HG03571 (cell line): ENCODE measurements at regions not wholly inside any gene's neighbourhood (a gene's known extent, or its start where the extent isn't known, plus 50 kb on each side); places are given as distances from the start of the nearest gene placed in this dataset.

Source experiments
- ATAC-seq: cut with Tn5 transposase; IDR thresholded peaks from one replicate; pipeline ENCODE4 v1.9.1; 2021; ENCODE audit not compliant: unreplicated experiment

DNA sequence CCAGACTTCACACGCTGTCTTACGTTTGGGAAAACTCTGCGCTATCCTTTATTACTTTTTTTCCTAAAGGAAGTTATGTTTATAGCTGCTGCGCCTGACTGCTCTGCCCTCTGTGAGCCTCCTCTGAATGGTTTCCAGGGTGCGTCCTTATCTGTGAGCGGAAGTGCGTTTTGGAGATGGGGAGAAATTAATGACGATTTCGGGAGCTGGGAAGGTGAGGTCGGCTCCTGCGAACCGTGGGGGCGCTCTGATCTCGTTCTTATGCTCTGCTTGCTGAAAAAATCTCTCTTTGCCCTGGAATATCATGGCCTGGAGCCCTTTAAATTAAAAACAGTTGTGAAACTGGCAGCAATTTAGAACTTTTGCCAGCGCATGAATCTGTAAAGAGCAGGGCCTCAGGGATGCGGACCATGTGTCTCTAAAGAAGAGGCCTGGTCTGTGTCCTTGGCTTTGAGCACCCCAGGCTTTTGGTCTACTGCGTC lies 135.7 kb upstream of the ZFHX3 start:
- no peak for ATAC-seq

DNA sequence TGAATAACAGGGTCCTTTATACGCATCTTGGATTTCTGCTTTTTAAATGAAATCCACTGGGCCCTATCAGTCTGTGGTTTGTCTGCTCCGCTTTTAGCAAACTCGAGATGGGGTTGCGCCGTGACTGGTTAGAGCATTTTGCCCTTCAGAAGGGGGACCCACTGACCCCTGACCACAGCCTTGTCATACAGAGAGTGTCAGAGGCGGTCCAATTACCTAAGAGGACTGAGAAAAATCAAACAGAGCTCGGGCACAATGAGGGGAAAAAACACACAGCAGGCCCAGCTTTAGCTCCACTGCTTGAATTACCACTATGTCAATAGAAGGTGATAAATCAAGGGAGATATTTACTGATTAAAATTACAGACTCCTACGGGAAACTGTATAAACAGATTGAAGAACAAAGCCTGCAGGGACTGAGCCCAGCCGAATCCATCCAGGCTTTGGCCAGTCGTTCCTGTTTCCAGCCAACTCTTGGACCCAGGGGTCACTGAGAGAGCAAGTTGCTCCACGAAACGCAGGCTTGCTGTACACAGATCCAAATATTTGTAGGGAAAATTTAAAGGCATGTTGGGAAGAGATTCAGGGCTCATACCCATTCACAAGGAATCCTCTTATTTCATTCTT lies 131.9 kb upstream of the ZFHX3 start:
- no peak for ATAC-seq

DNA sequence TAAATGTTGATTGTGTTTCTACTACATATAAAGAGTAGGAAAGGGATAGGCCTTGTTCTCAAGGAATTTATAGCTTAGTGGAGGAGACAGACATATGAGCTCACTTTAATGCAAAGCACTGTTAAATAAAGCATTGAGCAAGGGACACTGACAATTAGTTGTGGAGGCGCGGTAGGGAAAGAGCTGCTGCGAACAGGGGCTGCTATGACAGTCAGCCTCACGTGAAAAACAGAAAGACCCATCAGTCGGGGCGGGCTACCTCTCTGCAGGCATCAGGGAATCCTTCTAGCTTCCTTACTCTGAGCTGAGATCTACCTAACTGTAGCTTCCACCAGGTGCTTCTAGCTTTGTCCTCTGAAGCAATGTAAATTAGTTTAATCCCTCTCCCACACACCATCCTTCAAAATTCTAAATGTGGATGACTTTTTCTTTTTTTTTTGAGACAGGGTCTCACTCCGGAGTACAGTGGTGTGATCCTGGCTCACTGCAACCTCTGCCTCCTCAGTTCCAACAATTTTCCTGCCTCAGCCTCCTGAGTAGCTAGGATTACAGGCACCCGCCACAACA lies 129.9 kb upstream of the ZFHX3 start:
- ATAC-seq = no peak

DNA sequence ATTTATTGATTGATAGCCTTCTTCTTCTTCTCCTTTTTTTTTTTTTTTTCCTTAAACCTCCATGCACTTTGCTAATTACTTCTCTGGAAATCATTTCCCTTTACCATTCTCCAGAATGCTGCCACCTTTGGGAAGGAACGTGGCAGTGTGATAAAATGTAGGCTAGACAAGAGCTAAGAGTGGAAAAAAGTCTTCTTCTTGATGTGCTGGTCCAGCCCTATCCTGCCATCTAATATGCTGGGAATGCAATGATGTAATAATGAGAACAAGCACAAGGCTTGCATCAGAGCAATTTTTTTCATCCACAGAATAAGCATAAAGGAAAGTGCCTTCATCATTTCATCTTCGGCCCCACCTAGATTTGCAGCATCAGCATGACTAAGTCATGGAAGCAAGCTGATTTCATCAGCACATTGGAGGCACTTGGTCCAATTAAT lies 128.7 kb upstream of the ZFHX3 start:
- no peak for ATAC-seq

DNA sequence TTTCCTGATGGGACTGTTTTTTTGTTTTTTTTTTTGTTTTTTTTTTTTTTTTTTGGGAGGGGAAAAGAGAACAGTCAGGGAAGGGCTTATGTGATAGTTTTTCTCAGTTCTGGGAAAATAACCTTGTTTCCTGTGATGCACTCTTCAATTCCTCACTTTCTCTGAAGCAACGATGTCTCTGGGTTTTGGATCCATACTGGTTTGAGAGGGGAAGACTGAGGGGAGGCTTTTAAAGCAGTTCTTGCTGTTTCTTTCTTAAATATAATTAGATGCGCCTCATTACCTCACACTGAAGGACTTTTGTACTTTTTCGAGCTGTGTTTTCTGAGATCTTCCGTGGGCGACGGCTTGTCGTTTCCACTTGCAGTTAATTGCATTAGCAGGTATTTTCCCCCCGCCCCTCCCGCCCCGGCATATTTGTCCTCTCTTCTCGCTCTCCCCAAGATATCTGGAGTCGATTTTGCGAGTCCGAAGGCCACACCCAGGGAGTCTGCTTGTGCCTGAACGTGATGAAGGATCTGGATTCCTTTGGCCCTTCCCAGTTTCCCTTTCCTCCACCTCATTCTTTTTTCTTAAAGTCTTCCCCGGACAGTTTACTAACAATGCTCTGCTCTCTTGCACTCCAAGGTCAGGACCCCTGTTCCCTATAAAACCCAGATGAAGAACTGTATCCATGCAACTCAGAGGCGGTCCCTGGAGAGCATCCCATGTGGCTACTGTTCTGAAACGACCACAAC lies 125.2 kb upstream of the ZFHX3 start:
- no peak for ATAC-seq

DNA sequence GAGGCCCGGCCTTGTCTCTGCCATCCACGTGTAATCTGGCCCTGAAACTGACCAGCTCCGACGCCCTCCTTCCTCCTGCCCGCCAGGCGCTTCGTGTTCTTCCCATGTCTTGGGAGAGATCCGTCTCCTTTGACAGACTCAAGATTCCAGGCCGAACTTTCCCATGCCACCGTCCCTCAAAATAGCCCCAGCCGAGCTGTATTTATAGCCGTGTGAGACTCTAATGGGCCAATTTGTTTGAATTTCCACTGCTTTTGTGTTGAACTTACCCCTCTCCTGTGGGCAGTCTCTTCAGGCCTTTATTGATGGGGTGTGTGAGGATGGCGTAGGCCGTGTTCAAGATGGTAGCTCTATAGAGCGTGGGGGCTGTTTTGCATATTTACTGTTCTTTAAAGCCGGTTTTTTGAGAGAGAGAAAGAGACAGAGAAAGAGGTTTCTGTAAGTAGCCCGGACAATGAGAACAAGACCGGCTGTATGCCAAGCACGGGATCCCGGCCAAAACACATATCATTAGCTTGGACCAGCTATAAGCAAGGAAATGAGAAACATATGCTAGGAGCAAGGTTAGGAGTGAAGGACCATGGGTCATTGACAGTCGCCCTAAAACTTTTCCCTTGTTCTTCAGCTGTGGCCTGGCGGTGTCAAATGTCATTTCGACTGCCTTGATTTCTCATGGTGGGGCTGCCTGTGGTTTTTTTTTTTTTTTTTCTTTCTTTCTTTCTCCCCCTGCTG lies 124.5 kb upstream of the ZFHX3 start:
- no peak for ATAC-seq

DNA sequence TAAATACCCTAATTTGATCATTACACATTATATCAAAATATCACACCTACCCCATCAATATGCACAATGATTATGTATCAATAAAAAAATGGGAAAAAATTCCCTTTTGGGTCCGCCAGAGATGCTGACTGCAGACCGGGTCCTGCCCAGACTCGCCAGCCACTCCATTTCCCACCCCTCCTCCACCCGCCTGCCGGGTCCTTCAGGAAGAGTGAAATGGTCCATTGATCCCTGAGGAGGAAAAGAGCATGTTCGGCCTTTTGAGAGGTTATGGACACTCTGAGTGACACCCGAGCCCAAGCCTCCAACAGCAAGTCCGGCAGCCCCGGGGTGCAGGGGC lies 123.9 kb upstream of the ZFHX3 start:
- ATAC-seq = no peak

DNA sequence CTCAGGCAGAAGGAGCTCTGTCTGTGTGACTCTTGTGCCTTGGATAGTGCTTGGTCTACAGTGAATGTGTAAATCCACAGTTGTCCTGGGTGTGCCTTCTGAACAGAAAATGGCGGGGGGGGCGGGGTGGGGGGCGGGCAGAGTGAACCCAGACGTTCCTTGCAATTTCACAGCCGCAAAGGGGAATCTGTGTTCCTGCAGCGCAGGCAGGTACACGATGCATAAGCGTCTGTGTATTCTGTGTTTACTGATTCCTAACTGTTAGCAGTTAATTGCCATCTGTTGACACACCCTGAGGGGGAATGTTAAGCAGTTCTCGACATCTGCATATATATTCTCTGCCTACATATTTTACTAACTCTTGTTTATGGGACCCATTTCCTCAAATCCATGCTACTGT lies 123.5 kb upstream of the ZFHX3 start:
- ATAC-seq = no peak

DNA sequence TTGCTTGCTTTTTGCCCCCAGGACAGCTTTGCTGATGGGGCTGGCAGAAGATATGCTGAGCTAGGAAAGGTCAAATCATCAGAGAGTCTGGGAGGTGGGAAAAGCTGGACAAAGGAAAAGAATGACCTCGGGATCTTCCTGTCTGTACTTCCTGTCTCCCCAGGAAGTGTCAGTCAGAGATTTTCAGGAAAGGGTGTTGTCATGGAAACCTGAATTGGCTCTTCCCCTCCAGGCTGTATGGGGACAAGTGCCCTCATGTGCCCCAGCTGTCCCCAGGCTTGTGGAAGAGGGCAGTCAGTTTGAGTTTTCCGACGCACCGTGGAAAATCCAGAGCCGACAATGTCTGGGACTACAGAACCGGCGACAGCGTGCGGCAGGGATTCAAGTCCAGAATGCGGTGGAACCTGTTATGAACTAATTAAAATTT lies 122.7 kb upstream of the ZFHX3 start:
- ATAC-seq = no peak

DNA sequence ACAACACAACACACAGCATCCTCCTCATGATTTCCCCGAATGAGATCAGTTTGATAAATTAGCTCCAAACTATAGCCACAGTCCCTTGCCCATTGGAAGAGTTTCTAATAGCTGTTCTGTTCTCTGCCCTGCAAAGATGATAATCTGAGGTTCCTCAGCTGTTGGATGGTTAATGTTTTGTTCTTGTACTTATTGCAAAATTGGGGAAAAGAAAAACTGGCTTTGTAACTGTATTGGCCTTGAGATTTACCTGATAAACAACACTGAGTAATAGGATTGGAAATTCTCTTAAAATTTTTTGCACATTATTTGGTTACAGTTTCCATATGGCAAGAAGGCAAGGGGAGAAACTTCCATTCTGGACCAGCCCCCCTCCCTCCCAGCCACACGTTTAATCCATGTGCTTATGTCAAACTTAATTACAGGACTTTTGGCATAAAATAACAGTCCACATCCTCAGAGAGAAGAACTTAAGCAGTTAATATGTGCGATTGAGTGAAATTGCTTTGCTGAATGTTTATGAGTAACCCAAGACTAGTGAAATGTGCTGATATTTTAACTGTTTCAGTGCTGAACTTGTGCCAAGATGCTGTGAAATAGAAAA lies 119.1 kb upstream of the ZFHX3 start:
- no peak for ATAC-seq

DNA sequence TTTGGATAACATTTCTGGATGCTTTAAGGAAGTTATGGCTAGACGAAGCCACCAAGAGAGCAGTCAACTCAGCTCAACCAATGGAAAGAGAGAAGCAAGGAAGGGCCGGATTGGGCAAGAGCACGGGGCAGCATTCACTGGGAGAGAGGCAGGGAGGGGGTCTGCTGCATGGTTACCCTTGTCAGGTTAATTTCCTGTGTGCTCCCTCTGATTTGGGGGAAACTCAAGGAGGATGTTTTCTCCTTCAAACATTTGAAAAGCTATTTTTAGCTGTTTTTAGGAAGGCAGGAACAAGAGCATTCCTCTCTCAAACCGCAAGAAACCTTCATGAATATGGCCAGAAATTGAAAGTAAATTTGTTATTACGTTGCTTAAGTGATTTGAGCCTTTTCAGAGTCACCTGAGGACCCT lies 118.5 kb upstream of the ZFHX3 start:
- no peak for ATAC-seq

DNA sequence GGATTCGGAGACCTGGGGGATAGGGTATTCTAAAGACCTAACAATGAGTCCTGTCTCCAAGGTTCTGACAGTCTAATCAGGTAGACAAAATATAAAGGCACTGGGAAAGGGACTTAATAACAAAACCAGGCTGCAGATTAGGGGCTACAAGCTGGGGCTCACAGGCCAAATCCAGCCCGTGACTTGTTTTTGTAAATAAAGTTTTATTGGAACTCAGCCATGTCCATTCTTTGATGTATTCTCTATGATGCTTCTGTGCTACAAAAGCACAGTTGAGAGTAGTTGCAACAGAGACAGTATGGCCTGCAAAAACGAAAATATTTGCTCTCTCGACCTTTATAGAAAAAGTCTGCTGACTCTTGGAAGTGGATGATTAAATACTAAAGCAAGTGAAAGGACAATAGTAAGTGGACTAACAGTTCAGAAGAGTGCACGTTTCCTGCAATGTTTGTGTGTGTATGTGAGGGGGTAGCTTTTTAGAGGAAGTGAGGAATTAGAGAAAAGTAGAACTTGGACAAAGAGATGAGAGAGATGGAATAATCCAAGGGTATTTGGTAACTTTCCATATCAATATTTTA lies 115.4 kb upstream of the ZFHX3 start:
- ATAC-seq = no peak

DNA sequence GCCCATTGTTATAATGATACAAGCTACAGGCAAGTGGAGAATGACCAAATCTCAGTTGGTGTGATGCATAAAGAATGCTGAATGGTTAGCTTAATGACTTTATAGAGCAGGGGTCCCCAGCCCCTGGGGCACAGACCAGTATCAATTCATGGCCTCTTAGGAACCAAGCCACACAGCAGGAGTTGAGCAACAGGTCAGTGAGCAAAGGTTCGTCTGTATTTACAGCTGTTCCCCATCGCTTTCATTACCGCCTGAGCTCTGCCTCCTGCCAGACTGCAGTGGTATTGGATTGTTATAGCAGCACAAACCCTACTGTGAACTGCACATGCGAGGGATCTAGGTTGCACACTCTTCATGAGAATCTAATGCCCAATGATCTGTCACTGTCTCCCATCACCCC lies 114.0 kb upstream of the ZFHX3 start:
- no peak for ATAC-seq

DNA sequence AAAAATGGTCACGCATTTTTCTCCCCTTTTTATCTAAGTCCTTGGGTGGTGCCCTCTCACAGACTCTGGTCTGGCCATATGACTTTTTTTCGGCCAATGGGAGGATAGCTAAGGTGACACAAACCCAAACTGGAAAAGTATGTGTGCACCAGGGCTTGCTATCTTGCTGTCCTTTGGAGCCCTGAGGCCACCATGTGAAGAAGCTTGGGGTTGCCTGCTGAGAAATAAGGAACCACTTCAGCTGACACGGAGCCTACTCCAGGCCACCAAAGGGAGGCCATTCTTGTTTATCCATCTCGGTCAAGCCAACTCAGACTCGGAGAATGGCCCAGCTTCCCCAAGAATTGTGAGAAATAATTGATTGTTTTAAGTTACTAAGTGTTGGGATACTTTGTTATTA lies 111.4 kb upstream of the ZFHX3 start:
- ATAC-seq = no peak

DNA sequence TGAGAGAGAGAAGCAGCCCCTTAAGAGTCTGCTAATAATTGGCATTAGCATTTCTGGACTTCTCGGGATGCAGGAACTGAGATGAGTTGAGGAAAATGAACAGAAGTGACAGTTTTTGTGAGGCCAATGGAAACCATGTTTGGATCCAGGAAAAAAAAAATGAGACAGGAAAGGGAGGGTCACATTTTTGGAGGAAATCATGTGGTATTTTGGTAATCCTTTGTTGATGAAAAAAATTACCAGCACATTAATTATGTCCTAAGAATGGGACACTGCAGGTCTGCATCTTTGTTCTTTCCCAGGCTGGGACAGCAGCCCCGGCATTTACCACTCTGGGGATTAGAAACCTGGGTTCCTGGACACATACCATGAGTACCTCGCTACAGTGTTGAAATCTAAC lies 109.9 kb upstream of the ZFHX3 start:
- ATAC-seq = no peak

DNA sequence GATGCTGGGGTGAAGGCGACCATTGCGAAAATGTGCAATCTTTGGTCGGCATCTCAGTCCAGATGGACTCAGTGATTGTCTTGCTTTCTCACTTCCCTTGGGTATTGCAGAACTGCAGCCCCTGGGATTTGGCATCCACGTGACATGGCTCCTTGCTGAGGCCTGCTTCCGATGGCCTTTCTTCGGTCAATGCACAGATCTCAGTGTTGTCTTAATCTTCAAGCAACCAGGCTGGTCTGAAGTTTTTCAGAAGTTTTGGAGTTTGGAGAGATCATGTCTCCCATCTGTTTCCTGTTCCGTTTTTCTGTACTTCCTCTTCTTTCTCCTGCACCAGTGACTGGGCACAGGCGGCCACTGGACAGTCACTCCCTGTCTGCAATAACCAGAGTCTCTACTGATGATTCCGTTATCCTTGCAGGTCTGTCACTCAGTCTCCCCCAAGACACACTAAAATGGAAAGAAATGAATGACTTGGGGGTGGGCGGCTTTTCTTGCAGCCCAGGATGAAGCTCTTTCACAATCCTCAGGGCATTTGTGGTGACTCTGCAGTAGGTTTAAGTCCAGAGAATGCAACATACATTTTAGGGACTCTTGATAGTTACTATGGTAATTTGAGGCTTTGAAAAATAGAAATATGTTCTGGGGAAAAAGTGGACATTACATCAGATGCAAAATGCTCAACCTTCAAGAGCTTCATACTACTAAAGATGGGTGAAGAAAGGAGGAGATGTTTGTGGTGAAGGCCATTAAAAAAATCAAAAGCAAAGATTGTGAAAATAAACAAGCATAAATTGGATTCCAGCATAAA lies 106.3 kb upstream of the ZFHX3 start:
- no peak for ATAC-seq

DNA sequence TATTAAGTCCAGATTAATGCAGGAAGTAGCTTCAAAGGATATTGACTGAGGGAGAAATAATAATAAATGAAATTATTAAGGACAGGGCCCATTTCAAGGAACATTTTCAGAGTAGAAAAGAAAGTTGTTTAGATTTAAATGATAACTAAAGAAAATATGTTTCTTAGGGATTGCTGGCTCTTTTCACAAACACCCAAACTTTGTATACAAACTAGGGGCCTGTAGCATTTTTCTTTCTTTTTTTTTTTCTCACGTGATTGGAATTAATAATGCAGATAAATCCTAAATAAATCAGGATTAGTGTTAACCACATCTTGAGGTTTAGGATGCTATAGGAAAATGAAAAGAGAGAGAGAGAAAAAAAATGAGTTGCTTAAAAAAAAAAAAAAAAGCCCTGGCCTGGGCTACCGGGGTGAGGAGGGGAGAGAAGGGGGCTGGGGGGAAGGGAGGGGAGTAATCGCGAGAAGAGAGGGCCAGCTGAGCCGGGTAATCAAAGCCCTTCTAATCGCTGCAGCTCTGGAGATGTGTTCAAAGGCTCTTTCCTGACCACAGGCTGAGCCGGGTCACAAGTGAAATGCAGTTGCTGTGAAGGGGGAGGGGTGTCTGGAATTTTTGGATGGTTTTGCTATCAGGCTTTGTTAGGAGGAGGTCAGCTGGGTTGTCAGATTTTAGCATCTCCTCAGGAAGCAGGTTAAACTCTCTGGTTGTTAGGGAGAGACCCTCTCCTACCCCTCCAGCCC lies 104.6 kb upstream of the ZFHX3 start:
- no peak for ATAC-seq

DNA sequence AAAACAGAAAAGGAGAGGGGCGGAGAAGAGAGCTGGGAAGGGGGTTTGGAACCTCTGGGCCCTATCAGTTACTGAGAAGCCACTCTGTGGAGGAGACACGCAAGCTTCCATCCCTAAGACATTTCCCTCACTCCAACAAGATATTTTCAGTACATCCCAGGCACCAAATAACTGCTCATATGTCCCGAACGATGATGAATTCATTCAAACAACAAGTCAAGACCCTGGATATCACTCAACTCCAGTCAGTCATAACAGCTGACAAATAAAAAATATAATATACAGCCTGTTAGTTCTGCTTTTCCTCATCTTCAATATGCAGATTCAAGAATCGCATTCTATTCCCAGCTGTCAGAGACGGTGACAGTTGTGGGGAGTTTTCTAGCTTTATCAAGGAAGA lies 104.0 kb upstream of the ZFHX3 start:
- ATAC-seq = no peak

DNA sequence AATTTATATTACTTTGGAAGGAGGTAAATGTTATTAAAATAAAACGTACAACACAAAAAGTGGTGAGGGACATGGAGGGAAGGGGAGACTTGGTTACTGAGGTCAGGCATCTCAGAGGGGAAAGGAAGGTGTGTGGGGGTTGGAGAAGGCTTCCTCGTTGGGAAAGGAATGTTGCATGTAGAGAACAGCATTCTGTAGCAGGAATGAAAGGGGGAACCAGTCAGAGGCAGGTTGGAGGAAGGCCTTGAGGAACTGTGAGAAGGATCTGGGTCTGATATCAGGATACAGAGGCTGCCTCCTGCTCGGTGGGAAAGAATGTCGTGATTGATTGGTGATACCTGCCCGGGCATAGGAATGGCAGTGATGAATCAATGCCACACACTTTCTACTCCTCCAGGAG lies 103.3 kb upstream of the ZFHX3 start:
- no peak for ATAC-seq

DNA sequence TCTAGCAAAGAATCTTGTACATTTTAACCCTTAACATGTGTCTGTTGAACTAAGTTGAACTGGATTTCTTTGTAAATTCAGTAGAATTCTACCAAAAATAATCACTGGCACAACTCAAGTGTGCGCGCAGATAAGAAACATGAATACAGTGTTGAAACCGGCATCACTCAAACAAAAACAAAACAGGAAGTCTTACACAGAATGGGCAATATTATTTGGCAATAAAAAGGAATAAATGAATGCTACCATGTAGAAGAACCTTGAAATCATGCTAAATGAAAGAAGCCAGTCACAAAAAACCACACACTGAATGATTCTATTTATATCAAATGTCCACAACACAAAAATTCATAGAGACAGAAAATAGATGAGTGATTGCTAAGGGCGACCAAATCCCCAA lies 102.9 kb upstream of the ZFHX3 start:
- no peak for ATAC-seq
